ENCODE measurements at regions not wholly inside any gene's neighbourhood (a gene's known extent, or its start where the extent isn't known, plus 50 kb on each side); places are given as distances from the start of the nearest gene placed in this dataset.

- ChIA-PET POLR2A (ENCODE audit: unreplicated experiment) (no interaction called here), CTCF (no interaction called here)
- ATAC-seq = no peak
These were observed 137.5 kb upstream of the SYNDIG1 start for GRCh38 chr20:24331939-24332338.

DNA sequence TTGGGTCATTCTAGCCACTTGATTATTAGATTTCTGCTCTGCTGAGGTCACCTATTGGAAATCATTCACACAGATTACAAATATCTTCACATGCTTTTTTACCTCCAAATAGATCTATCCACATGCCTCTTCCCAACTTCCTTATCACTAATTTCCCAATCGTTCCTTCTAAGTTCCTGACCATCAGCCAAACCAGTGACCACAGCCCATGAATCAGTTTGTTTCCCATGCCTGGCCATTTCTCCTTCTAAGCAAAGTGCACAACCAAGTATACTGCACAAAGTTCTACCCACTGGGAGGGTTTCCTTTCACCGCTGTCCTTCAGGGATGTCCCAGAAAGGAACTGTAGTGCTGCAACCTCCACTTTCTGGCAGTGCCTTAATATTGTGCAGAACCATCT is 140.5 kb upstream of the SYNDIG1 start:
- BruUV-seq (replicated peaks) = no TSS peak
- CTCF ChIA-PET = no interaction called here

More at GRCh38 chr20:24331939-24332338, 137.5 kb upstream of the SYNDIG1 start:
- Histone ChIP-seq H4K20me1 (ENCODE audit: low read length) (no peaks in the 10 kb centered on the region), H3F3A (ENCODE audit: low read length, unreplicated experiment) (no peaks in the 10 kb centered on the region), H2AFZ (ENCODE audit: low read length) (no peak overlapping the region), H3K27me3 (ENCODE audit: low read length) (peaks cover 31% of the 10 kb centered on the region; the same call in 1 of the 2 replicates), H3K9me3 (ENCODE audit: low read length) (no peaks in the 10 kb centered on the region), H3K4me1 (ENCODE audit: insufficient read depth, low read length) (peaks cover 1% of the 10 kb centered on the region; the same call in 1 of the 2 replicates), H3K9me2 (replicated peaks; ENCODE audit: low read length) (no peaks in the 10 kb centered on the region), H3K4me2 (ENCODE audit: low read length) (no peak overlapping the region), H3K27ac (ENCODE audit: low read length) (no peak overlapping the region), H3K36me3 (ENCODE audit: low read depth, low read length) (no peaks in the 10 kb centered on the region), H3K4me3 (ENCODE audit: low read length) (no peak overlapping the region), H3K79me2 (ENCODE audit: low read length) (no peaks in the 10 kb centered on the region), H3K9ac (ENCODE audit: low read length) (no peak overlapping the region)
- intact Hi-C loops (cut with micrococcal nuclease) = no loop called here
- BruUV-seq (replicated peaks) = no TSS peak
- no peak for DNase-seq
- TF ChIP-seq CTCF (conservative IDR thresholded peaks at IDR 0.05; ENCODE audit: low read depth, low read length) (no peak), EZH2phosphoT487 (IDR thresholded peaks at IDR 0.05; ENCODE audit: borderline replicate concordance, low read length) (no peak), EZH2 (IDR thresholded peaks at IDR 0.05; ENCODE audit: low read length, unreplicated experiment) (no peak)

More for the DNA sequence above, 140.5 kb upstream of the SYNDIG1 start:
- H3K4me1 ChIP-seq (ENCODE audit: insufficient read depth, low read length) = no peaks in the 10 kb centered on the region
- H3K9me2 ChIP-seq (replicated peaks; ENCODE audit: low read length) = no peaks in the 10 kb centered on the region
- intact Hi-C loops (cut with micrococcal nuclease) = no loop called here
- no peak overlapping the region for H3K4me3 ChIP-seq (ENCODE audit: low read length)
- H3K27me3 ChIP-seq (ENCODE audit: low read length) = peaks cover 54% of the 10 kb centered on the region
- no peak overlapping the region for H3K4me2 ChIP-seq (ENCODE audit: low read length)
- DNase-seq (no peak), ATAC-seq (no peak)
- POLR2A ChIA-PET (ENCODE audit: unreplicated experiment) = no interaction called here
- TF ChIP-seq EZH2 (IDR thresholded peaks at IDR 0.05; ENCODE audit: low read length, unreplicated experiment) = no peak
- no peak for TF ChIP-seq CTCF (conservative IDR thresholded peaks at IDR 0.05; ENCODE audit: low read depth, low read length)
- TF ChIP-seq EZH2phosphoT487 (IDR thresholded peaks at IDR 0.05; ENCODE audit: borderline replicate concordance, low read length) = no peak
- no peak overlapping the region for H2AFZ ChIP-seq (ENCODE audit: low read length)
- no peaks in the 10 kb centered on the region for H4K20me1 ChIP-seq (ENCODE audit: low read length)
- H3K9me3 ChIP-seq (ENCODE audit: low read length) = no peaks in the 10 kb centered on the region
- no peak overlapping the region for H3K27ac ChIP-seq (ENCODE audit: low read length)
- H3K9ac ChIP-seq (ENCODE audit: low read length) = no peak overlapping the region
- no peaks in the 10 kb centered on the region for H3K79me2 ChIP-seq (ENCODE audit: low read length)
- no peaks in the 10 kb centered on the region for H3F3A ChIP-seq (ENCODE audit: low read length, unreplicated experiment)
- H3K36me3 ChIP-seq (ENCODE audit: low read depth, low read length) = no peaks in the 10 kb centered on the region
